ENCODE measurements at regions not wholly inside any gene's neighbourhood (a gene's known extent, or its start where the extent isn't known, plus 50 kb on each side); places are given as distances from the start of the nearest gene placed in this dataset.

- no peak for TF ChIP-seq POLR2AphosphoS5 (IDR thresholded peaks at IDR 0.05; ENCODE audit: low read depth)
- no peak for TF ChIP-seq SPI1 (IDR thresholded peaks at IDR 0.05; ENCODE audit: borderline replicate concordance, low read depth)
- TF ChIP-seq CTCF (IDR thresholded peaks at IDR 0.05; ENCODE audit: insufficient read depth, low read length): no peak
- no peak for TF ChIP-seq REST (IDR thresholded peaks at IDR 0.05; ENCODE audit: insufficient replicate concordance, low read depth)
- TF ChIP-seq GABPA (IDR thresholded peaks at IDR 0.05; ENCODE audit: low read depth): no peak
- DNase-seq (ENCODE audit: low read depth in 1 of 2, low spot score in 1 of 2): no peak
- peaks cover 6% of the 10 kb centered on the region for H3K27me3 ChIP-seq (ENCODE audit: insufficient read depth, poor library complexity, severe bottlenecking)
- H3K4me3 ChIP-seq (replicated peaks; ENCODE audit: insufficient read depth, low read length): no peak overlapping the region
- no peak overlapping the region for H3K27ac ChIP-seq (replicated peaks)
Measured at GRCh38 chr15:94094310-94094709, 137.1 kb upstream of the MCTP2 start.

- DNase-seq (ENCODE audit: low read depth in 1 of 2, low spot score in 1 of 2): no peak
- TF ChIP-seq REST (IDR thresholded peaks at IDR 0.05; ENCODE audit: insufficient replicate concordance, low read depth): no peak
- no peak for TF ChIP-seq GABPA (IDR thresholded peaks at IDR 0.05; ENCODE audit: low read depth)
- TF ChIP-seq CTCF (IDR thresholded peaks at IDR 0.05; ENCODE audit: insufficient read depth, low read length): no peak
- TF ChIP-seq SPI1 (IDR thresholded peaks at IDR 0.05; ENCODE audit: borderline replicate concordance, low read depth): no peak
- TF ChIP-seq POLR2AphosphoS5 (IDR thresholded peaks at IDR 0.05; ENCODE audit: low read depth): no peak
- no peak overlapping the region for H3K27ac ChIP-seq (replicated peaks)
- no peak overlapping the region for H3K4me3 ChIP-seq (replicated peaks; ENCODE audit: insufficient read depth, low read length)
- H3K27me3 ChIP-seq (ENCODE audit: insufficient read depth, poor library complexity, severe bottlenecking): peaks cover 10% of the 10 kb centered on the region
Measured at GRCh38 chr15:94086341-94086740, 145.0 kb upstream of the MCTP2 start.

- no peak for TF ChIP-seq SPI1 (IDR thresholded peaks at IDR 0.05; ENCODE audit: borderline replicate concordance, low read depth)
- no peak for TF ChIP-seq POLR2AphosphoS5 (IDR thresholded peaks at IDR 0.05; ENCODE audit: low read depth)
- TF ChIP-seq REST (IDR thresholded peaks at IDR 0.05; ENCODE audit: insufficient replicate concordance, low read depth): no peak
- TF ChIP-seq CTCF (IDR thresholded peaks at IDR 0.05; ENCODE audit: insufficient read depth, low read length): no peak
- TF ChIP-seq GABPA (IDR thresholded peaks at IDR 0.05; ENCODE audit: low read depth): no peak
- no peak overlapping the region for H3K27ac ChIP-seq (replicated peaks)
- no peaks in the 10 kb centered on the region for H3K27me3 ChIP-seq (ENCODE audit: insufficient read depth, poor library complexity, severe bottlenecking)
- no peak for DNase-seq (ENCODE audit: low read depth in 1 of 2, low spot score in 1 of 2)
- no peak overlapping the region for H3K4me3 ChIP-seq (replicated peaks; ENCODE audit: insufficient read depth, low read length)
Measured at GRCh38 chr15:94083467-94084052, 147.8 kb upstream of the MCTP2 start.

Measured in HL-60 (cell line).